Loucy (cell line): ENCODE measurements at regions not wholly inside any gene's neighbourhood (a gene's known extent, or its start where the extent isn't known, plus 50 kb on each side); places are given as distances from the start of the nearest gene placed in this dataset.

Experiments used
- H2AFZ ChIP-seq: fragments of 200-600 bp; sonication (generic); 2 replicates; pipeline ENCODE4 v1.6.0; 2016; ENCODE audit warnings: antibody characterized with exemption, mild to moderate bottlenecking, low read length, moderate library complexity
- H3F3A ChIP-seq: fragments of 200-600 bp; 2 replicates; pipeline ENCODE4 v1.6.0; 2016; ENCODE audit warnings: antibody characterized with exemption, low read depth, mild to moderate bottlenecking
- H3K27me3 ChIP-seq: fragments of 200-600 bp; sonication (generic); 2 replicates; pipeline ENCODE4 v1.6.1; 2014; ENCODE audit warnings: low read length, mild to moderate bottlenecking; ENCODE audit not compliant: insufficient read depth, poor library complexity, severe bottlenecking
- H3K36me3 ChIP-seq: fragments of 200-600 bp; sonication (generic); 2 replicates; pipeline ENCODE4 v1.6.1; 2016; ENCODE audit warnings: low read length; ENCODE audit not compliant: insufficient read depth
- H3K4me1 ChIP-seq: fragments of 200-600 bp; sonication (generic); 2 replicates; pipeline ENCODE4 v1.5.1; 2014; ENCODE audit warnings: low read length, mild to moderate bottlenecking; ENCODE audit not compliant: insufficient read depth, poor library complexity, severe bottlenecking
- H3K4me2 ChIP-seq: fragments of 200-600 bp; sonication (generic); 2 replicates; pipeline ENCODE4 v1.6.0; 2014; ENCODE audit warnings: antibody characterized with exemption, low read length, low read depth, mild to moderate bottlenecking; ENCODE audit not compliant: poor library complexity, severe bottlenecking
- H3K4me3 ChIP-seq: fragments of 200-600 bp; sonication (generic); 2 replicates; pipeline ENCODE4 v1.5.1; 2014; ENCODE audit warnings: low read length, mild to moderate bottlenecking, mixed read lengths; ENCODE audit not compliant: poor library complexity, severe bottlenecking
- H3K79me2 ChIP-seq: fragments of 200-600 bp; sonication (generic); 2 replicates; pipeline ENCODE4 v1.6.1; 2014; ENCODE audit warnings: low read length; ENCODE audit not compliant: insufficient read depth
- H3K9ac ChIP-seq: fragments of 200-600 bp; sonication (generic); 2 replicates; pipeline ENCODE4 v1.6.0; 2014; ENCODE audit warnings: mild to moderate bottlenecking, low read depth, low read length, moderate library complexity; ENCODE audit not compliant: poor library complexity, severe bottlenecking
- H3K9me2 ChIP-seq: fragments of 200-600 bp; sonication (generic); replicated peaks from 2 replicates; pipeline ENCODE4 v1.6.1; 2016; ENCODE audit warnings: low read depth, low read length, mixed read lengths
- H3K9me3 ChIP-seq: fragments of 200-600 bp; sonication (generic); 2 replicates; pipeline ENCODE4 v1.6.1; 2014; ENCODE audit warnings: mild to moderate bottlenecking, antibody characterized with exemption, low read length, low read depth; ENCODE audit not compliant: insufficient read depth
- H4K20me1 ChIP-seq: fragments of 200-600 bp; sonication (generic); 2 replicates; pipeline ENCODE4 v1.6.0; 2014; ENCODE audit warnings: antibody characterized with exemption, low read length, mild to moderate bottlenecking; ENCODE audit not compliant: insufficient read depth, poor library complexity, severe bottlenecking
- CTCF ChIP-seq: fragments of 200-600 bp; sonication (generic); conservative IDR thresholded peaks from 2 replicates; pipeline ENCODE4 v1.5.1; 2014; ENCODE audit warnings: mild to moderate bottlenecking, antibody characterized with exemption, low read length
- EZH2phosphoT487 ChIP-seq: fragments of 200-600 bp; IDR thresholded peaks from 2 replicates; pipeline ENCODE4 v1.6.1; 2018; ENCODE audit warnings: antibody characterized with exemption, mild to moderate bottlenecking, moderate library complexity, borderline replicate concordance

GRCh38 chr10:78264361-78264760 is 230.7 kb downstream of the RPS24 start:
- Histone ChIP-seq H3K36me3 (no peaks in the 10 kb centered on the region), H3K9me3 (no peaks in the 10 kb centered on the region), H3K9me2 (no peaks in the 10 kb centered on the region), H4K20me1 (no peaks in the 10 kb centered on the region), H3K79me2 (no peaks in the 10 kb centered on the region), H3K27me3 (no peaks in the 10 kb centered on the region), H3K4me1 (peaks cover 14% of the 10 kb centered on the region), H3K9ac (no peak overlapping the region), H2AFZ (no peak overlapping the region), H3K4me3 (no peak overlapping the region), H3F3A (no peaks in the 10 kb centered on the region), H3K4me2 (no peak overlapping the region)
- TF ChIP-seq EZH2phosphoT487 (no peak), CTCF (no peak)

GRCh38 chr10:78266741-78267469 is 233.2 kb downstream of the RPS24 start:
- Histone ChIP-seq H3K4me2 (no peak overlapping the region), H3K9me3 (no peaks in the 10 kb centered on the region), H3K9me2 (no peaks in the 10 kb centered on the region), H3K4me3 (no peak overlapping the region), H3F3A (no peaks in the 10 kb centered on the region), H3K79me2 (no peaks in the 10 kb centered on the region), H3K27me3 (no peaks in the 10 kb centered on the region), H3K9ac (no peak overlapping the region), H2AFZ (no peak overlapping the region), H4K20me1 (no peaks in the 10 kb centered on the region), H3K36me3 (no peaks in the 10 kb centered on the region), H3K4me1 (peaks cover 9% of the 10 kb centered on the region)
- no peak for TF ChIP-seq EZH2phosphoT487

GRCh38 chr10:78267598-78267997 is 233.9 kb downstream of the RPS24 start:
- no peak overlapping the region for H3K4me3 ChIP-seq
- no peak overlapping the region for H3K4me2 ChIP-seq
- no peaks in the 10 kb centered on the region for H3K79me2 ChIP-seq
- H3K36me3 ChIP-seq: no peaks in the 10 kb centered on the region
- H3K4me1 ChIP-seq: peaks cover 9% of the 10 kb centered on the region
- H3K9me3 ChIP-seq: no peaks in the 10 kb centered on the region
- no peaks in the 10 kb centered on the region for H3K27me3 ChIP-seq
- TF ChIP-seq EZH2phosphoT487: no peak
- no peak for TF ChIP-seq CTCF
- H3K9ac ChIP-seq: no peak overlapping the region
- no peaks in the 10 kb centered on the region for H3K9me2 ChIP-seq
- no peaks in the 10 kb centered on the region for H3F3A ChIP-seq
- H4K20me1 ChIP-seq: no peaks in the 10 kb centered on the region
- no peak overlapping the region for H2AFZ ChIP-seq

GRCh38 chr10:78269060-78269459 is 235.4 kb downstream of the RPS24 start:
- H3K9me2 ChIP-seq: no peaks in the 10 kb centered on the region
- no peak overlapping the region for H3K4me3 ChIP-seq
- no peaks in the 10 kb centered on the region for H3K79me2 ChIP-seq
- H3K27me3 ChIP-seq: no peaks in the 10 kb centered on the region
- no peaks in the 10 kb centered on the region for H4K20me1 ChIP-seq
- H3F3A ChIP-seq: no peaks in the 10 kb centered on the region
- H3K4me2 ChIP-seq: no peak overlapping the region
- H3K9ac ChIP-seq: no peak overlapping the region
- TF ChIP-seq EZH2phosphoT487 (no peak), CTCF (no peak)
- peaks cover 9% of the 10 kb centered on the region for H3K4me1 ChIP-seq
- no peak overlapping the region for H2AFZ ChIP-seq
- H3K9me3 ChIP-seq: no peaks in the 10 kb centered on the region
- no peaks in the 10 kb centered on the region for H3K36me3 ChIP-seq
